Hepatocyte (in vitro differentiated cells): ENCODE measurements at regions not wholly inside any gene's neighbourhood (a gene's known extent, or its start where the extent isn't known, plus 50 kb on each side); places are given as distances from the start of the nearest gene placed in this dataset.

Experiments
- EZH2 ChIP-seq: fragments of 200-600 bp; sonication (generic); IDR thresholded peaks from 2 replicates; pipeline ENCODE4 v1.6.1; 2016; ENCODE audit warnings: antibody characterized with exemption, mild to moderate bottlenecking, borderline replicate concordance
- TF ChIP-seq, protein P1 (sequence below): fragments of 200-600 bp; sonication (generic); IDR thresholded peaks from 2 replicates; pipeline ENCODE4 v1.5.1; 2016; ENCODE audit warnings: antibody characterized with exemption, mild to moderate bottlenecking; ENCODE audit not compliant: poor library complexity

DNA sequence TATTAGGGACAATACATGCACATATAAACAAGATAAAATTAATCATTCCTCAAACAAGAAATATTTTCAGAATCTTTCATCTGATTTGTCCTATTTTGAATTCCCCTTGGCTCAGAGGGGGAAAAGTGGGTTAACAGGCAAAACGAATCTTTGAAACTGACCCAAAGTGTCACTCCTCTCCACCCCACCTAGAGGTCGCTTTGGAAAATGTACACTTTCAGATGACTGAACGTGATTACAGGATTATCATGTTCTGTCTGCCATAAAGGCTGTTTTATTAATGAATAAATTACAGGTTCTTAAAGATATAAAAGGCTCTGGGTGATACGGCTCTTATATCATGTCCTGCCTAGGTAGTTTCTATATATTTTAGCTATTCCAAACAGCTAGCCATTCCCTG, 1735.0 kb downstream of the LRRC4C start:
- no peak for TF ChIP-seq EZH2
- TF ChIP-seq, protein P1, sequence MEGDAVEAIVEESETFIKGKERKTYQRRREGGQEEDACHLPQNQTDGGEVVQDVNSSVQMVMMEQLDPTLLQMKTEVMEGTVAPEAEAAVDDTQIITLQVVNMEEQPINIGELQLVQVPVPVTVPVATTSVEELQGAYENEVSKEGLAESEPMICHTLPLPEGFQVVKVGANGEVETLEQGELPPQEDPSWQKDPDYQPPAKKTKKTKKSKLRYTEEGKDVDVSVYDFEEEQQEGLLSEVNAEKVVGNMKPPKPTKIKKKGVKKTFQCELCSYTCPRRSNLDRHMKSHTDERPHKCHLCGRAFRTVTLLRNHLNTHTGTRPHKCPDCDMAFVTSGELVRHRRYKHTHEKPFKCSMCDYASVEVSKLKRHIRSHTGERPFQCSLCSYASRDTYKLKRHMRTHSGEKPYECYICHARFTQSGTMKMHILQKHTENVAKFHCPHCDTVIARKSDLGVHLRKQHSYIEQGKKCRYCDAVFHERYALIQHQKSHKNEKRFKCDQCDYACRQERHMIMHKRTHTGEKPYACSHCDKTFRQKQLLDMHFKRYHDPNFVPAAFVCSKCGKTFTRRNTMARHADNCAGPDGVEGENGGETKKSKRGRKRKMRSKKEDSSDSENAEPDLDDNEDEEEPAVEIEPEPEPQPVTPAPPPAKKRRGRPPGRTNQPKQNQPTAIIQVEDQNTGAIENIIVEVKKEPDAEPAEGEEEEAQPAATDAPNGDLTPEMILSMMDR: no peak
